GM12865 (cell line): ENCODE measurements at regions not wholly inside any gene's neighbourhood (a gene's known extent, or its start where the extent isn't known, plus 50 kb on each side); places are given as distances from the start of the nearest gene placed in this dataset.

ENCODE experiments used
- DNase-seq: peaks from one replicate; pipeline ENCODE4 v3.0.0; 2010; ENCODE audit warnings: low read depth
- H3K4me3 ChIP-seq: 2 replicates; pipeline ENCODE4 v1.5.1; 2011; ENCODE audit warnings: mild to moderate bottlenecking, low read depth, low read length, control low read depth
- CTCF ChIP-seq: IDR thresholded peaks from 2 replicates; pipeline ENCODE4 v1.5.1; 2011; ENCODE audit warnings: low read length, control low read depth, low read depth, inconsistent platforms; ENCODE audit not compliant: insufficient read depth; ENCODE audit errors: missing control alignments

GRCh38 chr18:22683196-22683676, 249.9 kb upstream of the RBBP8 start:
- no peak for TF ChIP-seq CTCF
- no peak for DNase-seq
- H3K4me3 ChIP-seq = no peak overlapping the region

GRCh38 chr18:22683786-22684185, 249.3 kb upstream of the RBBP8 start:
- TF ChIP-seq CTCF = no peak
- no peak overlapping the region for H3K4me3 ChIP-seq
- no peak for DNase-seq

GRCh38 chr18:22684268-22684667, 248.9 kb upstream of the RBBP8 start:
- H3K4me3 ChIP-seq = no peak overlapping the region
- DNase-seq = no peak
- no peak for TF ChIP-seq CTCF

- no peak for DNase-seq
- no peak for TF ChIP-seq CTCF
- H3K4me3 ChIP-seq = no peak overlapping the region
Observed at GRCh38 chr18:22685788-22686187, 247.3 kb upstream of the RBBP8 start.

- no peak for DNase-seq
- no peak overlapping the region for H3K4me3 ChIP-seq
- TF ChIP-seq CTCF = no peak
Observed at GRCh38 chr18:22687892-22688680, 245.0 kb upstream of the RBBP8 start.

- DNase-seq = no peak
- no peak overlapping the region for H3K4me3 ChIP-seq
- TF ChIP-seq CTCF = no peak
Observed at GRCh38 chr18:22688877-22689496, 244.1 kb upstream of the RBBP8 start.

- H3K4me3 ChIP-seq = no peak overlapping the region
- DNase-seq = no peak
- no peak for TF ChIP-seq CTCF
Observed at GRCh38 chr18:22689712-22690111, 243.4 kb upstream of the RBBP8 start.
